ENCODE measurements at regions not wholly inside any gene's neighbourhood (a gene's known extent, or its start where the extent isn't known, plus 50 kb on each side); places are given as distances from the start of the nearest gene placed in this dataset.

DNA sequence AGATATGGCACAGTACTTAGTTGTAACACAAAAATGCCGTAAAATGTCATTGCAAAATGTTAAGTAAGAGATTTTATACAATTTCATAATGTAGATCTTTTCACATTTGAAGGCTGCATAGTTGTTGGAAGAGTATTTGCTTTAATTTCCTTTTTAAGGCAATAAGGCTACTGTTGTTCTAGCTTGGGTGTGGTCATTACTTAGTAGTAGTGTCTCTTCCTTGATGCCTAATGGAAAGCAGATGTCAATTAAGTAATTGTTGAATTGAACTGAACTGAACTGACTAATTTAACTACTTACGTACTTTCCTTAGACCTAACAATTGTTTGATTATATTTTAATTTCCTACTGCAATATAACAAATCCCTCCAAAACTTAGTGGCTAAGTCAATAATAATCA lies 181.7 kb downstream of the FLRT2 start:
- no peaks in the 10 kb centered on the region for H3K27me3 ChIP-seq (ENCODE audit: control insufficient read depth, insufficient read depth, low read length)
- H3K27ac ChIP-seq (ENCODE audit: low read length), result no peak overlapping the region
- ChIA-PET CTCF (no interaction called here), POLR2A (no interaction called here)
- ATAC-seq (no peak), DNase-seq (ENCODE audit: low read depth, low spot score) (no peak)
- H3K4me3 ChIP-seq (ENCODE audit: low read depth in 2 of 2, low read length in 2 of 2), result no peak overlapping the region
- no TSS peak for BruUV-seq (replicated peaks)
- TF ChIP-seq TCF7L2 (IDR thresholded peaks at IDR 0.05; ENCODE audit: low read depth, low read length) (no peak), SIN3A (IDR thresholded peaks at IDR 0.05; ENCODE audit: borderline replicate concordance, insufficient read depth, low read depth, low read length) (no peak), POLR2AphosphoS5 (IDR thresholded peaks at IDR 0.05; ENCODE audit: low read depth, low read length) (no peak)
- TF ChIP-seq, protein P1, sequence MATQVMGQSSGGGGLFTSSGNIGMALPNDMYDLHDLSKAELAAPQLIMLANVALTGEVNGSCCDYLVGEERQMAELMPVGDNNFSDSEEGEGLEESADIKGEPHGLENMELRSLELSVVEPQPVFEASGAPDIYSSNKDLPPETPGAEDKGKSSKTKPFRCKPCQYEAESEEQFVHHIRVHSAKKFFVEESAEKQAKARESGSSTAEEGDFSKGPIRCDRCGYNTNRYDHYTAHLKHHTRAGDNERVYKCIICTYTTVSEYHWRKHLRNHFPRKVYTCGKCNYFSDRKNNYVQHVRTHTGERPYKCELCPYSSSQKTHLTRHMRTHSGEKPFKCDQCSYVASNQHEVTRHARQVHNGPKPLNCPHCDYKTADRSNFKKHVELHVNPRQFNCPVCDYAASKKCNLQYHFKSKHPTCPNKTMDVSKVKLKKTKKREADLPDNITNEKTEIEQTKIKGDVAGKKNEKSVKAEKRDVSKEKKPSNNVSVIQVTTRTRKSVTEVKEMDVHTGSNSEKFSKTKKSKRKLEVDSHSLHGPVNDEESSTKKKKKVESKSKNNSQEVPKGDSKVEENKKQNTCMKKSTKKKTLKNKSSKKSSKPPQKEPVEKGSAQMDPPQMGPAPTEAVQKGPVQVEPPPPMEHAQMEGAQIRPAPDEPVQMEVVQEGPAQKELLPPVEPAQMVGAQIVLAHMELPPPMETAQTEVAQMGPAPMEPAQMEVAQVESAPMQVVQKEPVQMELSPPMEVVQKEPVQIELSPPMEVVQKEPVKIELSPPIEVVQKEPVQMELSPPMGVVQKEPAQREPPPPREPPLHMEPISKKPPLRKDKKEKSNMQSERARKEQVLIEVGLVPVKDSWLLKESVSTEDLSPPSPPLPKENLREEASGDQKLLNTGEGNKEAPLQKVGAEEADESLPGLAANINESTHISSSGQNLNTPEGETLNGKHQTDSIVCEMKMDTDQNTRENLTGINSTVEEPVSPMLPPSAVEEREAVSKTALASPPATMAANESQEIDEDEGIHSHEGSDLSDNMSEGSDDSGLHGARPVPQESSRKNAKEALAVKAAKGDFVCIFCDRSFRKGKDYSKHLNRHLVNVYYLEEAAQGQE (IDR thresholded peaks at IDR 0.05; ENCODE audit: insufficient read depth in 1 of 2, low read depth in 2 of 2, low read length in 1 of 2), result no peak
- TF ChIP-seq, protein P2, sequence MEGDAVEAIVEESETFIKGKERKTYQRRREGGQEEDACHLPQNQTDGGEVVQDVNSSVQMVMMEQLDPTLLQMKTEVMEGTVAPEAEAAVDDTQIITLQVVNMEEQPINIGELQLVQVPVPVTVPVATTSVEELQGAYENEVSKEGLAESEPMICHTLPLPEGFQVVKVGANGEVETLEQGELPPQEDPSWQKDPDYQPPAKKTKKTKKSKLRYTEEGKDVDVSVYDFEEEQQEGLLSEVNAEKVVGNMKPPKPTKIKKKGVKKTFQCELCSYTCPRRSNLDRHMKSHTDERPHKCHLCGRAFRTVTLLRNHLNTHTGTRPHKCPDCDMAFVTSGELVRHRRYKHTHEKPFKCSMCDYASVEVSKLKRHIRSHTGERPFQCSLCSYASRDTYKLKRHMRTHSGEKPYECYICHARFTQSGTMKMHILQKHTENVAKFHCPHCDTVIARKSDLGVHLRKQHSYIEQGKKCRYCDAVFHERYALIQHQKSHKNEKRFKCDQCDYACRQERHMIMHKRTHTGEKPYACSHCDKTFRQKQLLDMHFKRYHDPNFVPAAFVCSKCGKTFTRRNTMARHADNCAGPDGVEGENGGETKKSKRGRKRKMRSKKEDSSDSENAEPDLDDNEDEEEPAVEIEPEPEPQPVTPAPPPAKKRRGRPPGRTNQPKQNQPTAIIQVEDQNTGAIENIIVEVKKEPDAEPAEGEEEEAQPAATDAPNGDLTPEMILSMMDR (IDR thresholded peaks at IDR 0.05), result no peak
- H3K36me3 ChIP-seq (ENCODE audit: control insufficient read depth, insufficient read depth, low read length), result no peaks in the 10 kb centered on the region
- H3K4me1 ChIP-seq (ENCODE audit: control insufficient read depth, insufficient read depth, low read length), result no peaks in the 10 kb centered on the region
- intact Hi-C loops (cut with micrococcal nuclease; ENCODE audit: unreplicated experiment), result no loop called here
- in situ Hi-C loops (cut with HindIII; ENCODE audit: low pct_unique_long_range_greater_than_20kb, low sequenced_read_pairs), result no loop called here
- no peaks in the 10 kb centered on the region for H3K9me3 ChIP-seq (ENCODE audit: control insufficient read depth, insufficient read depth, low read depth, low read length)

Measured in Panc1 (cell line).